ENCODE measurements at regions not wholly inside any gene's neighbourhood (a gene's known extent, or its start where the extent isn't known, plus 50 kb on each side); places are given as distances from the start of the nearest gene placed in this dataset.

DNA sequence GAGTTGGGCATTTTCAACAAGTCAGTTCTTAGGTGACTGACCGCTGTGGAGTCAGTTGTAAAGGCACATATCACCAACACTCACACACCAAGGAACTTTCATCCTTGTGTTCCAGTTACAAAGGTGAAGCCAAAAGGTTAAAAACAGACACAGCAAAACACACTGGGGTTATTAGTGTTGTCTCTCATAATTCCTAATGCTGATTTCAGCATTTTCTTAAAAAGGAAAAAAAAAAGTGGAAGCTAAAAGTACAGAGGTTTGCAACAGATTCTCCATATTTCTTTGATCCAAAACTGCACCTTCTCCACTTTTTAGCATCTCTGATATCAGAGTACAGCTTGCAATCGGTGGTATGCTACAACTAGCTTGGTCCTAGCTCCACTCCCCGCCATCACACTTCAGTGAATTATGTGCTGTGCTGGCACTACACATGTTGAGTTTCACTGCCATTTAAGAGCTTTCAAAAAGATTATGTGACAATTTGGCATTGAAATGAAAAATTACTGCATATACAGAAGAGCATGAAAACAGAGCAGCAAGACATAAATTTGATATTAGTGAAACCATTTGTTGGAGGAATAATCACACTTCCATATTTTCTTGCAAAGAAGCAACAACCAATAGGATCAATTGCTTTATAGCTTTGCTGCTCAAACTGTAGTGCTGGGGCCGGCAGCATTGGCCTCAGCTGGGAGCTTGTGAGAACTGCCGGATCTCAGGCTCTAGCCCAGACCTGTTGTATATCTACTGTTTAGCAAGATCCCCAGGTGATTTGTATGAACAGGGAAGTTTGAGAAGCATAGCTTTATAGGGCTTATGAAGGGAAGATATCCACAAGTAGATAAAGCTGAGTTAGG, 62.3 kb upstream of the DAPL1 start:
- WGBS, 2 donors = 57 to 64% methylated on average over 5 of the region's 5 CpGs
- peak in 1 of 2 donors; percentile 61 for DNase-seq (ENCODE audit: low spot score in 2 of 2)
- TF ChIP-seq POLR2A (IDR thresholded peaks at IDR 0.05) = no peak
- TF ChIP-seq, protein P1, sequence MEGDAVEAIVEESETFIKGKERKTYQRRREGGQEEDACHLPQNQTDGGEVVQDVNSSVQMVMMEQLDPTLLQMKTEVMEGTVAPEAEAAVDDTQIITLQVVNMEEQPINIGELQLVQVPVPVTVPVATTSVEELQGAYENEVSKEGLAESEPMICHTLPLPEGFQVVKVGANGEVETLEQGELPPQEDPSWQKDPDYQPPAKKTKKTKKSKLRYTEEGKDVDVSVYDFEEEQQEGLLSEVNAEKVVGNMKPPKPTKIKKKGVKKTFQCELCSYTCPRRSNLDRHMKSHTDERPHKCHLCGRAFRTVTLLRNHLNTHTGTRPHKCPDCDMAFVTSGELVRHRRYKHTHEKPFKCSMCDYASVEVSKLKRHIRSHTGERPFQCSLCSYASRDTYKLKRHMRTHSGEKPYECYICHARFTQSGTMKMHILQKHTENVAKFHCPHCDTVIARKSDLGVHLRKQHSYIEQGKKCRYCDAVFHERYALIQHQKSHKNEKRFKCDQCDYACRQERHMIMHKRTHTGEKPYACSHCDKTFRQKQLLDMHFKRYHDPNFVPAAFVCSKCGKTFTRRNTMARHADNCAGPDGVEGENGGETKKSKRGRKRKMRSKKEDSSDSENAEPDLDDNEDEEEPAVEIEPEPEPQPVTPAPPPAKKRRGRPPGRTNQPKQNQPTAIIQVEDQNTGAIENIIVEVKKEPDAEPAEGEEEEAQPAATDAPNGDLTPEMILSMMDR (IDR thresholded peaks at IDR 0.05) = no peak
- no peak overlapping the region for H3K4me3 ChIP-seq (ENCODE audit: low read depth, poor library complexity, severe bottlenecking)
- intact Hi-C loops (cut with DNase I; ENCODE audit: low total_unique reads) = no loop called here

DNA sequence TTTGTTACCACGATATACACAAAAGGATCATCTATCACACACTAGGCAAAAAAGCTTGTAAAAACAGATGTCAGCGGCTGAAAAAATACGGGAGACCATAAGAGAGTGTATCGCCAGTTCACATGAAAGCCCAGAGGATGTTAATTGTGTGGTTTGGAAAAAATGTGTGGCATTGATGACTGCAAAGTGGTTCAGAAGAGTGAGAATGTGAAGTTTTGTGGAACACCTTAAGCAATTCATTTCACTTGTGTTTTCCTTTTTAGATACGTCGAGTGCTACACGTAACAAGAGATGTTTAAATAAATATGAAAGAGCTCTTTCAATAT, 61.7 kb upstream of the DAPL1 start:
- 58 to 64% methylated on average over 7 of the region's 7 CpGs for WGBS, 2 donors
- intact Hi-C loops (cut with DNase I; ENCODE audit: low total_unique reads) = no loop called here
- TF ChIP-seq POLR2A (IDR thresholded peaks at IDR 0.05) = no peak
- DNase-seq (ENCODE audit: low spot score in 2 of 2) = no peak
- H3K4me3 ChIP-seq (ENCODE audit: low read depth, poor library complexity, severe bottlenecking) = no peak overlapping the region

DNA sequence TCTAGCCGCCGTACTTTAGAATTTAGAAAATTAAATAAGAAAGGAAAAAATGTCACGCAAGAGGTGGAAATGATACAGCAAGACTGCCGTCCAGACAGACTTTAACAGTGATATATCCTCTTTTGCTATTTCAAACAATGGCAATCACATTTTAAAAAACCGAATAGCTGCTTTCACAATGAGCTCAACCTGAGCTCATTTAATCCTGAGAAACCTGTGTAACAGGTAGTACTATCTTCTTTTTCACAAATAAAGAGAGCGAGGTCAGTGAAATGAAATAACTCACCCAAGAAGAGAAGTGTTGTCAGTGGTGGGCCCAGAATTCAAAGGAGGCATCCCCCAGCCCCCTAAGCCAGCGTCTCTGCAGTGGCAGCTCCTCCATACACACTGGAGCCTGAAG, 60.7 kb upstream of the DAPL1 start:
- H3K4me3 ChIP-seq (ENCODE audit: low read depth, poor library complexity, severe bottlenecking) = no peak overlapping the region
- TF ChIP-seq POLR2A (IDR thresholded peaks at IDR 0.05) = no peak
- TF ChIP-seq, protein P1 (IDR thresholded peaks at IDR 0.05) = no peak
- no peak for DNase-seq (ENCODE audit: low spot score in 2 of 2)
- WGBS, 2 donors = 80 to 82% methylated on average over 7 of the region's 7 CpGs
- intact Hi-C loops (cut with DNase I; ENCODE audit: low total_unique reads) = no loop called here

DNA sequence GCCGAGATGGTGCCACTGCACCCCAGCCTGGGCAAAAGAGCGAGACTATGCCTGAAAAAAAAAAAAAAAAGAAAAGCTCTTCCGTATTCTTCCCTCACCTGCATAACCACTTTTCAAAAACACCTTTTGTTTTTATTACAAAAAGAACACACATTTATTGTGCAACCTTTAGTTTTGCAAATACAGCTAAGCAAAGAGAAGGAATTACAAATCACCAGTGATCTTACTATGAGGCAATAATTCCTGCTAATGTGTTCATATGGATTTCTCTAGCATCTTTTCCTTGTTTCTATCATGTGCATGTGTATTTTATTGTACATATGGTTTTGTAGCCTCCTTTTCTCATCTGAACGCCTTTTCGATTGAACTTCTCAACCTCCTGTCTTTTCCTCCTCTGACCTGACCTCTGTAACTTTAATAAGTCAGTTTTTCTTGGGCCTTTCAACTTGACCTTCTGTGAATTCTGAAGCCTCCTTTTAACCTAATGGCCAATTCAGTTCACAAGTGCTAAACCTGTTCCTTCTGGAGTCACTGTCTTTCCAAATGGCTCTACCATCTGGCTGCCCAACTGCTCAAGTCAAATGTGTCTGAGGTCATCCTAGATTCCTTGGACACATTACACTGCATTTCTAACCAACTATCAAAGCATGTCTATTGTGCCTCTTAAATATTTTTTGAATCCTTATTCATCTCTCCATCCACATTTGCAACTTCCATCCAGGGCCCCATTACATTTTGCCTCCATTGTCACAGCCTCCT, 59.1 kb upstream of the DAPL1 start:
- TF ChIP-seq, protein P1 (IDR thresholded peaks at IDR 0.05) = no peak
- TF ChIP-seq POLR2A (IDR thresholded peaks at IDR 0.05) = no peak
- DNase-seq (ENCODE audit: low spot score in 2 of 2) = no peak
- 70 to 76% methylated on average over 5 of the region's 5 CpGs for WGBS, 2 donors
- intact Hi-C loops (cut with DNase I; ENCODE audit: low total_unique reads) = no loop called here
- no peak overlapping the region for H3K4me3 ChIP-seq (ENCODE audit: low read depth, poor library complexity, severe bottlenecking)

DNA sequence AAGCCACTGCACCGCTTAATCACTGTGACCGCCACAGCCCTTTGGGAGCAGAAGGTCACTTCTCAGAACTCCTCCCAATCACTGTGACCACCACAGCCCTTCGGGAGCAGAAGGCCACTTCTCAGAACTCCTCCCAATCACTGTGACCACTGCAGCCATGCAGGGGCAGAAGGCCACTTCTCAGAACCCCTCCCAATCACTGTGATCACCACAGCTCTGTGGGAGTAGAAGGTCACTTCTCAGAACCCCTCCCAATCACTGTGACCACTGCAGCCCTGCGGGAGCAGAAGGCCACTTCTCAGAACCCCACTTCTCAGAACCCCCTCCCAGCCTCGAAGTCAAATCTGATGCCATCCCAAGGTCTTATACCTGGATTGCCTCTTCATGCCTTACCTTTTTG, 56.8 kb upstream of the DAPL1 start:
- H3K4me3 ChIP-seq (ENCODE audit: low read depth, poor library complexity, severe bottlenecking) = no peak overlapping the region
- DNase-seq (ENCODE audit: low spot score in 2 of 2) = peak in 1 of 2 donors; percentile 29

DNA sequence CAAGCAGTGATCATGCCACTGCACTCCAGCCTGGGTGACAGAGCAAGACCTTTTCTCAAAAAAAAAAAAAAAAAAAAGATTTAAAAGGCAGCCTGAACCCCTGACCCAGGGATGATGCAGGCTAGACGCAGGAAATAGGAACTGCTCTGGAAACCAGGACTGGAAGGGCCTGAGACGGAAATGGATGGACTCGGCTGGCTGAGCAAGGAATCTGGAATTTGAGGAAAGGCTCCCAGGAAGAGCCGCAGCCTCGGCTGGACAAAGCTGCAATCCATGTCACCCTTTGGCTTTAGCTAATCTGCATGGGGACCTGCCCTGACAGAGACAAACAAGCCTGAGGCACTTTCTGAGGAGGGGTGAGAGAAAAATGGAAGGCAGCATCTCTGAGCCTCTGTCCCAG, 55.0 kb upstream of the DAPL1 start:
- WGBS, 2 donors = 84 to 95% methylated on average over 5 of the region's 5 CpGs
- H3K4me3 ChIP-seq (ENCODE audit: low read depth, poor library complexity, severe bottlenecking) = no peak overlapping the region
- TF ChIP-seq POLR2A (IDR thresholded peaks at IDR 0.05) = no peak
- TF ChIP-seq, protein P1 (IDR thresholded peaks at IDR 0.05) = no peak
- intact Hi-C loops (cut with DNase I; ENCODE audit: low total_unique reads) = loop anchor here (10.0 kb wide), 1 partner anchor 285 kb away; the partner anchor contains the start of genes CCDC148 and PKP4
- peak in 1 of 2 donors; percentile 39 for DNase-seq (ENCODE audit: low spot score in 2 of 2)

More for the DNA sequence above, 56.8 kb upstream of the DAPL1 start:
- WGBS, 2 donors = 82 to 88% methylated on average over 5 of the region's 5 CpGs
- TF ChIP-seq POLR2A (IDR thresholded peaks at IDR 0.05) = no peak
- intact Hi-C loops (cut with DNase I; ENCODE audit: low total_unique reads) = no loop called here

All from lower leg skin (tissue), 4 donors.